ENCODE measurements at regions not wholly inside any gene's neighbourhood (a gene's known extent, or its start where the extent isn't known, plus 50 kb on each side); places are given as distances from the start of the nearest gene placed in this dataset.

GRCh38 chr9:99282406-99282805 is 60.3 kb downstream of the SEC61B start:
- no peak for DNase-seq

- DNase-seq, result no peak
Measured at GRCh38 chr9:99285965-99286364, 63.9 kb downstream of the SEC61B start.

- no peak for DNase-seq
Measured at GRCh38 chr9:99286536-99286935, 64.5 kb downstream of the SEC61B start.

GRCh38 chr9:99287641-99288040 is 65.6 kb downstream of the SEC61B start:
- no peak for DNase-seq

- no peak for DNase-seq
Measured at GRCh38 chr9:99288830-99289229, 66.7 kb downstream of the SEC61B start.

GRCh38 chr9:99294850-99295461 is 72.9 kb downstream of the SEC61B start:
- DNase-seq, result no peak

GRCh38 chr9:99296291-99296951 is 74.3 kb downstream of the SEC61B start:
- DNase-seq, result no peak

GRCh38 chr9:99298614-99299013 is 76.5 kb downstream of the SEC61B start:
- DNase-seq, result no peak

GRCh38 chr9:99299211-99300102 is 77.4 kb downstream of the SEC61B start:
- no peak for DNase-seq

- DNase-seq, result no peak
Measured at GRCh38 chr9:99300103-99300439, 78.0 kb downstream of the SEC61B start.

GRCh38 chr9:99300603-99301002 is 78.5 kb downstream of the SEC61B start:
- no peak for DNase-seq

- no peak for DNase-seq
Measured at GRCh38 chr9:99303177-99303576, 81.1 kb downstream of the SEC61B start.

- no peak for DNase-seq
Measured at GRCh38 chr9:99305124-99305523, 83.0 kb downstream of the SEC61B start.

- DNase-seq, result no peak
Measured at GRCh38 chr9:99305820-99306811, 84.0 kb downstream of the SEC61B start.

- no peak for DNase-seq
Measured at GRCh38 chr9:99307851-99308250, 85.8 kb downstream of the SEC61B start.

- no peak for DNase-seq
Measured at GRCh38 chr9:99309141-99309939, 87.3 kb downstream of the SEC61B start.

- no peak for DNase-seq
Measured at GRCh38 chr9:99312736-99313135, 90.7 kb downstream of the SEC61B start.

GRCh38 chr9:99319048-99319447 is 97.0 kb downstream of the SEC61B start:
- DNase-seq, result no peak

GRCh38 chr9:99322299-99322698 is 100.2 kb downstream of the SEC61B start:
- no peak for DNase-seq

GRCh38 chr9:99326112-99326916 is 104.2 kb downstream of the SEC61B start:
- no peak for DNase-seq

- no peak for DNase-seq
Measured at GRCh38 chr9:99326917-99327189, 104.8 kb downstream of the SEC61B start.
